AG04450 (cell line): ENCODE measurements at regions not wholly inside any gene's neighbourhood (a gene's known extent, or its start where the extent isn't known, plus 50 kb on each side); places are given as distances from the start of the nearest gene placed in this dataset.
"Not testable (repeated sequence)": the region's sequence is repeated elsewhere in the genome, so short reads cannot be mapped to it uniquely, and the experiment has no call there.

Source experiments
- CTCF ChIA-PET: fragments of 300-600, 350-600 bp; formaldehyde crosslinking; extraction: SDS; loops from one replicate; lab custom pipeline; 2022; ENCODE audit warnings: antibody characterized with exemption, inconsistent platforms; lab: Charles Lee
- POLR2A ChIA-PET: fragments of 350-600 bp; formaldehyde crosslinking; extraction: SDS; loops from one replicate; lab custom pipeline; 2021; ENCODE audit warnings: antibody characterized with exemption, inconsistent platforms; lab: Yijun Ruan, JAX
- DNase-seq: peaks from one replicate; pipeline ENCODE4 v3.0.0-alpha.2; 2011; ENCODE audit warnings: low read depth, low spot score
- H3K27ac ChIP-seq: one replicate; pipeline ENCODE4 v1.5.1; 2012; ENCODE audit warnings: low read depth, low read length, control low read depth
- H3K27me3 ChIP-seq: one replicate; pipeline ENCODE4 v1.6.0; 2012; ENCODE audit warnings: low read length; ENCODE audit not compliant: control insufficient read depth, insufficient read depth
- H3K4me3 ChIP-seq: 2 replicates; pipeline ENCODE4 v1.5.1; 2011; ENCODE audit warnings: mild to moderate bottlenecking, low read depth, low read length, control low read depth
- H3K9me3 ChIP-seq: 2 replicates; pipeline ENCODE4 v1.5.1; 2012; ENCODE audit warnings: low read length; ENCODE audit not compliant: control insufficient read depth, insufficient read depth
- TF ChIP-seq, protein P1 (sequence below): IDR thresholded peaks from 2 replicates; pipeline ENCODE4 v1.5.1; 2011; ENCODE audit warnings: low read depth, low read length, control low read depth, inconsistent platforms

DNA sequence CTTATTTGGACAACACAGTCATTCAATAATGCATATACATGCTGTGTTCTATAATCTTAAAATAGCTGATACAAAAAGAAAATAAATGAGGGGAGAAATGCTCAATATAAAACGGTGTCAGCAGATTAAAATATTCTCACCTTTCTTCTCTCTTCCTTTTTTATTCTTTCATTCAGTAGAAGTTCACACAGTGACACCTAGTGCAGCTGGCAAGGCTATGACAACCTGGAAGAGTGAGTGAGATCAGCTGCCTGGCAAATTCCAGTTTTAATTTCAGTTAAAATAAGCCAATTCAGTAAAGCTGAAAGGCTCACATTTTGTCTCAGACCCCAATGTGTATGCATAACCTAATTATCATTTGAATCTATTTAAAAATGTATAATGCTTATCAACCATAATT is 150.3 kb downstream of the RASEF start:
- DNase-seq = no peak
- TF ChIP-seq, protein P1, sequence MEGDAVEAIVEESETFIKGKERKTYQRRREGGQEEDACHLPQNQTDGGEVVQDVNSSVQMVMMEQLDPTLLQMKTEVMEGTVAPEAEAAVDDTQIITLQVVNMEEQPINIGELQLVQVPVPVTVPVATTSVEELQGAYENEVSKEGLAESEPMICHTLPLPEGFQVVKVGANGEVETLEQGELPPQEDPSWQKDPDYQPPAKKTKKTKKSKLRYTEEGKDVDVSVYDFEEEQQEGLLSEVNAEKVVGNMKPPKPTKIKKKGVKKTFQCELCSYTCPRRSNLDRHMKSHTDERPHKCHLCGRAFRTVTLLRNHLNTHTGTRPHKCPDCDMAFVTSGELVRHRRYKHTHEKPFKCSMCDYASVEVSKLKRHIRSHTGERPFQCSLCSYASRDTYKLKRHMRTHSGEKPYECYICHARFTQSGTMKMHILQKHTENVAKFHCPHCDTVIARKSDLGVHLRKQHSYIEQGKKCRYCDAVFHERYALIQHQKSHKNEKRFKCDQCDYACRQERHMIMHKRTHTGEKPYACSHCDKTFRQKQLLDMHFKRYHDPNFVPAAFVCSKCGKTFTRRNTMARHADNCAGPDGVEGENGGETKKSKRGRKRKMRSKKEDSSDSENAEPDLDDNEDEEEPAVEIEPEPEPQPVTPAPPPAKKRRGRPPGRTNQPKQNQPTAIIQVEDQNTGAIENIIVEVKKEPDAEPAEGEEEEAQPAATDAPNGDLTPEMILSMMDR = no peak
- Histone ChIP-seq H3K4me3 (no peak overlapping the region), H3K27ac (no peak overlapping the region), H3K27me3 (no peaks in the 10 kb centered on the region), H3K9me3 (peaks cover 9% of the 10 kb centered on the region; the same call in 1 of the 2 replicates)
- CTCF ChIA-PET = no interaction called here
- POLR2A ChIA-PET = no interaction called here

DNA sequence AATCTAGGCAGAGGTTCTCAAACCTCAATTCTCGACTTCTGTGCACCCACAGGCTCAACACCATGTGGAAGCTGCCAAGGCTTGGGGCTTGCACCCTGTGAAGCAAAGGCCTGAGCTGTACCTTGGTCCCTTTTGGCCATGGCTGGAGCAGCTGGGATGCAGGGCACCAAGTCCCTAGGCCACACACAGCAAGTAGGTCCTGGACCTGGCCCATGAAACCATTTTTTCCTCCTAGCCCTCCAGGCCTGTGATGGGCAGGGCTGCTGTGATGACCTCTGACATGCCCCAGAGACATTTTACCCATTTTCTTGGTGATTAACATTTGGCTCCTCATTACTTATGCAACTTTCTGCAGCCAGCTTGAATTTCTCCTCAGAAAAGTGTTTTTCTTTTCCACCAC is 146.7 kb downstream of the RASEF start:
- H3K27ac ChIP-seq, H3K27me3 ChIP-seq, DNase-seq, H3K9me3 ChIP-seq, H3K4me3 ChIP-seq, CTCF ChIA-PET, POLR2A ChIA-PET: not testable (repeated sequence)

DNA sequence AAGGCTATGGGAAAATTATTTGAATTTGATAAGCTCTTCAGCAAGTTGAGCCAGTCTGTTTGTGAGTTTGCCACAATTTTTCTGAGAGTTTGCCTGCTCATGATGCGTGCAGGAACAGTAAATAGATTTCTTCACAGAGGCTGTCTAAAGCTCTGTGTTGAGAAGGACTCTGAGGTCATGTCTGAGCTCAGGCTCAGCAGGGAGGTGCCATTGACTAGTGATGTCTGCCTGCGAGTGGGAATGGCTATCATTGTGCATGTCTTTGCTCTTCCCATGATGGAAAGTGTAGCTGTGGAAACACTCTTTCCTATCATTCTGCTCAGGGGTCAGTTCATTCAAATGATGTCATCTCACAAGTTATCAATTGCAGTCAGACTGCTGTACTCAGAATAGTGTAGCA is 142.8 kb downstream of the RASEF start:
- POLR2A ChIA-PET = no interaction called here

DNA sequence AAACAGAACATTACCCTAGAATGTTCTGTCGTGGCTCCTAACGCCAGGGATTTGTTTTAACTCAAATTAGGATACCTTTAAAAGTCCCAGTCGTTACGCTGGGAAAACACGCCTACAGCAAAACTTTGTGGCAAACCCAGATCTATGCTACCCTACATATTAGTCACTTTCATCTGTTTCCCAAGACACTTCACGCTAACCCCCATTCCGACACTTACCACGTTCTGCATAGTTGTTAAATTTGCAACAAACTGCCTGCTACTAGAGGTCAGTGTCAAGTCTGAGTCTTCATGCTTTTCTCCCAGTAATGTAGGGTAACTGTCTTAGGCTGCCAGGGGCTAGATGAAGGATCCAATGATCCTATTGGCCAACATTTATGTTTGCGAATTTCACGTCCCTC is 140.3 kb downstream of the RASEF start:
- no peak for DNase-seq
- ChIA-PET CTCF (no interaction called here), POLR2A (no interaction called here)
- TF ChIP-seq, protein P1 = no peak
- H3K27me3 ChIP-seq = peaks cover 10% of the 10 kb centered on the region
- H3K27ac ChIP-seq = no peak overlapping the region
- no peaks in the 10 kb centered on the region for H3K9me3 ChIP-seq
- no peak overlapping the region for H3K4me3 ChIP-seq

More for the DNA sequence above, 142.8 kb downstream of the RASEF start:
- peaks cover 10% of the 10 kb centered on the region for H3K27me3 ChIP-seq
- no peak overlapping the region for H3K4me3 ChIP-seq
- TF ChIP-seq, protein P1 = no peak
- H3K9me3 ChIP-seq = peaks cover 9% of the 10 kb centered on the region; the same call in 1 of the 2 replicates
- CTCF ChIA-PET = no interaction called here
- DNase-seq = no peak
- no peak overlapping the region for H3K27ac ChIP-seq

DNA sequence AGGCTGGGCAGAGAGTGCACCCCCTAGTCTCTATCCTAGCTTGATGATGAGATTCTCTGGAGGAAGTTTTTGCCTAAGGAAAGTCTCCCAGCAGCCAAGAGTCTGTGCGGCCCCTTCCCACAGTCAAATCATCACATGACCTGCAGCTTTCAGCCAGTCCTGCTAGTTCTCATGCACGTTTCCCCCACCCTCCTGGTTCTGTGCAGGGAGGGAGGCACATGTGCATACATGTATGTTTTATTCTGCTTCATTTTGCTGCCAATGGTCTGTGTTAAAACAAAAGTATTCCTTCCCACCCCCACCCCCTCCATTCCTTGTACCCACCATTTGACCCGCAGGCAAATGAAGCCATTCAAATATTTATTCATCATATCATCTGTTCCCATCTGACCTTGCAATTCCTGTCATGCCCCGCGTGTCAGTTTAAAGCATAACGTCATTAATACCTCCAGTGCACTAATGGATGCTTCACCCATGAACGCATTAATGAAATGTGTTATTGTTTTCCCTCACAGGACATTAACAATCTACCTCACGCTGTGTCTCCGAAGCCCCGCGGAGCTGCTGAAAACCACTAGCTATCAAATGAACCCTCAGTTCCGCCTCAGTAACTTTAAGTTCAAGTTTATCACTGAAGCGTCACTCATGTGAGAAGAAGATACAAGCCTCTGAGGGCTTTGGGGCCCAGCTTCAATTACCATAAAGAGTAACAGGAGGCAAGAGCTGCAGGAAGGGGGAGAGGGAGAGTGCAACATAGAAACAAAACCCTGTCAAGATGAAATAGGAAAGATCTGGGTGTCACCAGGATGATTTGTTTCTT is 139.6 kb downstream of the RASEF start:
- no peak overlapping the region for H3K27ac ChIP-seq
- H3K4me3 ChIP-seq = no peak overlapping the region
- peaks cover 10% of the 10 kb centered on the region for H3K27me3 ChIP-seq
- TF ChIP-seq, protein P1 = no peak
- CTCF ChIA-PET = no interaction called here
- POLR2A ChIA-PET = no interaction called here
- no peaks in the 10 kb centered on the region for H3K9me3 ChIP-seq
- no peak for DNase-seq
